H9 (cell line): ENCODE measurements at regions not wholly inside any gene's neighbourhood (a gene's known extent, or its start where the extent isn't known, plus 50 kb on each side); places are given as distances from the start of the nearest gene placed in this dataset.

Source experiments
- DNase-seq: peaks from one replicate; pipeline ENCODE4 v3.0.0-alpha.2; 2017
- H2AFZ ChIP-seq: one replicate; pipeline ENCODE4 v1.6.1; 2013; ENCODE audit warnings: mild to moderate bottlenecking, low read length, control low read depth, moderate library complexity
- H2AK5ac ChIP-seq: 2 replicates; pipeline ENCODE4 v1.6.1; 2013; ENCODE audit warnings: low read length, control low read depth, mixed read lengths; ENCODE audit not compliant: insufficient read length
- H2BK120ac ChIP-seq: one replicate; pipeline ENCODE4 v1.6.1; 2013; ENCODE audit warnings: low read depth, mild to moderate bottlenecking, low read length, control low read depth, inconsistent platforms; ENCODE audit not compliant: poor library complexity, severe bottlenecking
- H2BK12ac ChIP-seq: 2 replicates; pipeline ENCODE4 v1.6.1; 2013; ENCODE audit warnings: low read length, control low read depth, mixed read lengths, low read depth; ENCODE audit not compliant: insufficient read length
- H2BK15ac ChIP-seq: 2 replicates; pipeline ENCODE4 v1.6.1; 2013; ENCODE audit warnings: low read depth, low read length, control low read depth
- H2BK20ac ChIP-seq: one replicate; pipeline ENCODE4 v1.6.1; 2013; ENCODE audit warnings: low read depth, mild to moderate bottlenecking, low read length, control low read depth, inconsistent platforms; ENCODE audit not compliant: poor library complexity, severe bottlenecking
- H2BK5ac ChIP-seq: 2 replicates; pipeline ENCODE4 v1.6.1; 2013; ENCODE audit warnings: low read length, control low read depth, mixed read lengths; ENCODE audit not compliant: insufficient read length
- H3K14ac ChIP-seq: 2 replicates; pipeline ENCODE4 v1.6.1; 2013; ENCODE audit warnings: low read length, control low read depth; ENCODE audit not compliant: insufficient read depth
- H3K18ac ChIP-seq: 2 replicates; pipeline ENCODE4 v1.6.1; 2013; ENCODE audit warnings: low read depth, mild to moderate bottlenecking, mixed read lengths, low read length, control low read depth; ENCODE audit not compliant: insufficient read length
- H3K23ac ChIP-seq: 2 replicates; pipeline ENCODE4 v1.6.1; 2013; ENCODE audit warnings: low read length, control low read depth, mixed read lengths, low read depth; ENCODE audit not compliant: insufficient read length
- H3K23me2 ChIP-seq: 2 replicates; pipeline ENCODE4 v1.6.1; 2013; ENCODE audit warnings: low read depth, mild to moderate bottlenecking, mixed read lengths, low read length, control low read depth; ENCODE audit not compliant: insufficient read length, poor library complexity, severe bottlenecking
- H3K27ac ChIP-seq: 2 replicates; pipeline ENCODE4 v1.5.1; 2013; ENCODE audit warnings: low read length, control low read depth, mixed read lengths, low read depth; ENCODE audit not compliant: insufficient read length
- H3K27me3 ChIP-seq: 2 replicates; pipeline ENCODE4 v1.6.1; 2013; ENCODE audit warnings: low read length, control low read depth, inconsistent platforms; ENCODE audit not compliant: insufficient read depth
- H3K4ac ChIP-seq: 2 replicates; pipeline ENCODE4 v1.6.1; 2013; ENCODE audit warnings: low read depth, mild to moderate bottlenecking, control low read depth, inconsistent platforms, low read length, moderate library complexity
- H3K4me1 ChIP-seq: 2 replicates; pipeline ENCODE4 v1.6.1; 2013; ENCODE audit warnings: low read length, control low read depth, inconsistent platforms; ENCODE audit not compliant: insufficient read depth
- H3K4me2 ChIP-seq: 2 replicates; pipeline ENCODE4 v1.6.1; 2013; ENCODE audit warnings: low read length, control low read depth, mixed read lengths; ENCODE audit not compliant: insufficient read length, insufficient read depth
- H3K56ac ChIP-seq: 2 replicates; pipeline ENCODE4 v1.6.1; 2013; ENCODE audit warnings: low read depth, mild to moderate bottlenecking, mixed read lengths, low read length, control low read depth; ENCODE audit not compliant: insufficient read length
- H3K79me1 ChIP-seq: 2 replicates; pipeline ENCODE4 v1.6.1; 2013; ENCODE audit warnings: low read depth, mild to moderate bottlenecking, moderate library complexity, low read length, control low read depth, inconsistent platforms; ENCODE audit not compliant: insufficient read depth, poor library complexity, severe bottlenecking
- H3K79me2 ChIP-seq: 2 replicates; pipeline ENCODE4 v1.6.1; 2013; ENCODE audit warnings: low read length, control low read depth, inconsistent platforms; ENCODE audit not compliant: insufficient read depth
- H3K9ac ChIP-seq: 2 replicates; pipeline ENCODE4 v1.6.1; 2013; ENCODE audit warnings: low read length, control low read depth, mixed read lengths; ENCODE audit not compliant: insufficient read length; ENCODE audit errors: extremely low read depth
- H3K9me3 ChIP-seq: one replicate; pipeline ENCODE4 v1.6.1; 2013; ENCODE audit warnings: low read depth, low read length, inconsistent platforms; ENCODE audit not compliant: control insufficient read depth
- H3T11ph ChIP-seq: one replicate; pipeline ENCODE4 v1.6.1; 2013; ENCODE audit warnings: mild to moderate bottlenecking, low read length, control low read depth, inconsistent platforms
- H4K20me1 ChIP-seq: one replicate; pipeline ENCODE4 v1.6.1; 2013; ENCODE audit not compliant: control insufficient read depth, insufficient read length, insufficient read depth
- H4K5ac ChIP-seq: 2 replicates; pipeline ENCODE4 v1.6.1; 2013; ENCODE audit warnings: low read depth, mild to moderate bottlenecking, mixed read lengths, low read length, control low read depth; ENCODE audit not compliant: insufficient read length
- H4K8ac ChIP-seq: replicated peaks from 2 replicates; pipeline ENCODE4 v1.6.1; 2013; ENCODE audit warnings: low read length, control low read depth, mixed read lengths, low read depth; ENCODE audit not compliant: insufficient read length
- H4K91ac ChIP-seq: 2 replicates; pipeline ENCODE4 v1.6.1; 2013; ENCODE audit warnings: low read depth, mild to moderate bottlenecking, moderate library complexity, mixed read lengths, low read length, control low read depth; ENCODE audit not compliant: insufficient read length
- H3K27ac Mint-ChIP-seq, 3 experiments: 2 replicates in 2 of 3; 3 replicates in 1 of 3; pipeline ENCODE4 v1.8.0; 2020 to 2021; ENCODE audit warnings: mixed read lengths in 3 of 3, mild to moderate bottlenecking in 1 of 3, moderate library complexity in 1 of 3
- H3K27me3 Mint-ChIP-seq: 2 replicates; pipeline ENCODE4 v1.8.0; 2021; ENCODE audit warnings: low read depth, mild to moderate bottlenecking, moderate library complexity, mixed read lengths
- H3K36me3 Mint-ChIP-seq, 3 experiments: 2 replicates in 2 of 3; 3 replicates in 1 of 3; pipeline ENCODE4 v1.8.0; 2020 to 2021; ENCODE audit warnings: low read depth in 3 of 3, mixed read lengths in 3 of 3; ENCODE audit not compliant: insufficient read depth in 1 of 3
- H3K4me1 Mint-ChIP-seq, 2 experiments: 2 replicates each; pipeline ENCODE4 v1.8.0; 2020; ENCODE audit warnings: mixed read lengths in 2 of 2
- H3K4me3 Mint-ChIP-seq, 2 experiments: 2 replicates in 1 of 2; 3 replicates in 1 of 2; pipeline ENCODE4 v1.8.0; 2020 to 2021; ENCODE audit warnings: mild to moderate bottlenecking in 2 of 2, mixed read lengths in 2 of 2, moderate library complexity in 1 of 2
- H3K9me3 Mint-ChIP-seq, 2 experiments: 2 replicates in 1 of 2; 3 replicates in 1 of 2; pipeline ENCODE4 v1.8.0; 2020; ENCODE audit warnings: mild to moderate bottlenecking in 2 of 2, mixed read lengths in 2 of 2, moderate library complexity in 1 of 2
- CTCF ChIP-seq: fragments of 200-600 bp; sonication (generic); conservative IDR thresholded peaks from 3 replicates; pipeline ENCODE4 v1.8.0; 2021; ENCODE audit warnings: antibody characterized with exemption, mild to moderate bottlenecking
- WGBS: extraction: QIAGEN DNeasy Blood & Tissue Kit; methylation state at CpG from one replicate; pipeline ENCODE4 v1.1.7; 2013; ENCODE audit warnings: missing lambda C conversion rate, low lambda C conversion rate, mixed read lengths; ENCODE audit not compliant: insufficient read length; ENCODE audit errors: extremely low coverage; 5-methylcytosine and 5-hydroxymethylcytosine counted together

- Histone ChIP-seq H3K23me2 (no peaks in the 10 kb centered on the region), H2BK20ac (no peak overlapping the region), H2AK5ac (no peak overlapping the region), H2BK5ac (no peak overlapping the region), H2BK12ac (no peak overlapping the region), H3K79me1 (no peaks in the 10 kb centered on the region), H3K23ac (no peak overlapping the region), H3K4ac (no peak overlapping the region), H3K4me1 (no peaks in the 10 kb centered on the region), H3K14ac (no peak overlapping the region), H2AFZ (no peak overlapping the region), H3K9ac (no peak overlapping the region), H3K18ac (no peak overlapping the region), H4K5ac (no peak overlapping the region), H3K4me2 (no peak overlapping the region), H4K8ac (no peak overlapping the region), H3K79me2 (no peaks in the 10 kb centered on the region), H4K91ac (no peak overlapping the region), H3K56ac (no peak overlapping the region), H3K9me3 (no peaks in the 10 kb centered on the region), H3T11ph (no peak overlapping the region), H4K20me1 (no peaks in the 10 kb centered on the region), H3K27me3 (no peaks in the 10 kb centered on the region), H2BK15ac (no peak overlapping the region), H3K27ac (no peak overlapping the region), H2BK120ac (no peak overlapping the region)
- no peaks in the 10 kb centered on the region; the same call in 1 of the 2 replicates for H3K27me3 Mint-ChIP-seq
- no peaks in the 10 kb centered on the region for H3K9me3 Mint-ChIP-seq
- DNase-seq: no peak
- TF ChIP-seq CTCF: no peak
- H3K4me3 Mint-ChIP-seq: no peak overlapping the region
- no peak overlapping the region for H3K27ac Mint-ChIP-seq
- peaks cover 6 to 7% of the 10 kb centered on the region in 2 experiments for H3K4me1 Mint-ChIP-seq
- no peaks in the 10 kb centered on the region; a peak in 1 of 7 replicates for H3K36me3 Mint-ChIP-seq
- no CpG with 5 or more reads among the region's 2 CpGs for WGBS
These were observed 283.1 kb downstream of the HNRNPD start for GRCh38 chr4:82090717-82091116.
